GM19455 (cell line): ENCODE measurements at regions not wholly inside any gene's neighbourhood (a gene's known extent, or its start where the extent isn't known, plus 50 kb on each side); places are given as distances from the start of the nearest gene placed in this dataset.
A peak's percentile ranks its signal among the peaks of the same experiment; 100 is the strongest.

Experiments
- ATAC-seq: cut with Tn5 transposase; IDR thresholded peaks from one replicate; pipeline ENCODE4 v1.9.1; 2021; ENCODE audit not compliant: unreplicated experiment

DNA sequence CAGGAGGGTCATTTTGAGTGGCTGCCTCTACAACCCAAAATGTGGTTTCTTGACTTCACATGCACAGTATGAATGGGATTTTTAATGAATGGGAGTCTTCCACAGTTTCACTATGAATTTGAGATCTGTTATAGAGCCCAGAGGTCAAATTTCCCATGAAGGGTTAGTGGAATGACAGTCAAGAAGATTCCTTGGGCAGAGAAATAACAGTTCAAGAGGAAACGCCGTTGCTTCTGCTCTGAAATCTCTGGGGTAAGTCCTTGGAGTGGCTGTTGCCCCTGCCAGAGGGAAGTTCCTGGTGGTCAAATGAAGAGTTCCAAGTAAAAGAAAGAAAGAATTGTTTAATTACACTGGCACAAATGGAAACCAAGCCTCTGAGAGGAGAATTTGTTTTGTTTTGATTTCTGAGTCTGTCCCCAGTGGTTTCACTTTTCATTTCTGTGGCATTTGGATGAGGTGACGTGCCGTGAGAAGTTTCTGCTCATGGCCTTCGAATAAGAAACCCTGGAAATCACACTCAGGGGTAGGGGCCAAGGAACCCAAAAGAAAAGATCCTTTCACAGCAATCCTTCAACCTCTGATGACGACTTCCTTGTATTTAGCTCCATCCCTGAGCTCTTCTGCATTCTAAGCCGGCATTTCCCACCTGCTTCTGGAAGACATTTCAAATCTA is 77.5 kb upstream of the IL12A start:
- ATAC-seq: peak; percentile 91

DNA sequence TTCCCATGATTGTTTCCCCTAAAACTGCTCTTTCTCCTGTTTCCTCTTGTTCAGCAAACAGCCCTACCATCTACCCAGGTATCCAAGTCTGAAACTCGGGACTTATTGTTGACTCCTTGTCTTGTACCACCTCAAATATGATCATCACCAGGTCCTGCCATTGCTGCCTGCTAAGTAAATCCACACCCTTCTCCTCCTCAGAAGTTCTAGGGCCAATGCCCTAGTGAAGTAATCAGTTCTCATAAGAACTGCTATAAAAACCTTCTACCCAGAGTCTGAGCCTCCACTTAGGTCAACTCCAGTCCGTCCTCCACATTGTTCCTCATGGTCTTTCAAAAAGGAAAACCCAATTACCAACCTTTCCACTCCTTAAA is 77.0 kb upstream of the IL12A start:
- ATAC-seq: no peak

DNA sequence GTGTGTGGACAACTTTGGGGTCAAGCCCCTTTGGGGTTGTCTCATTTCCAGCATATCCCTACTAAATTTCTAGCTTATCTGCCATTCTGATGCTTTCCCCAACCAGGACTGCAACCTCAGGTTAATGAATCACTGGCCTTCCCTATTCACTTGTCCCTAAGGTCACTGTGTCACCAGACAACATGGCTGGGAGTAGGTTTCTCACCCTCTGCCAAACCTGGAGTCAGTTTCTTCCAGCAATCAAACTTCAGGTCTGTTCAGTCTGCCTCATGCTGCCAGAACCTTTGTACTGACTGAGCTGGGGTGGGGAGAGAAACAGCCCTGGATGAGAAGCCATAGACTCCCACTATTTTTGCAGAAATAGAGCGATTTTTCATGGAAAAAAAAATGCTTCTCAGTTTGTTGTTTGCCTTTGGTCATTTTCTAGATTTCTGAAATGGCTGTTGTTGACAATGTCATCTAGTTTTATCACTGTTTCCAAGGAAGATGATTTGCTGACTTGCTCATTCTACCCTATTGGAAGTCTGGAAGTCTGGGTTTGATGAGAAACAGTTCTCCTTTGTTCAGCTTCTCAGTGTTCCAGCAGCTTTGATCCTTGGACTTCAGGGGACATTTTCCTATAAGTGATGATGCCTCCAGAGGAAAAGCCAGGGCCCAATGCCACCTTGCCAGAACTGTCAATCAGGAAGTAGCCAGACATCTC is 74.8 kb upstream of the IL12A start:
- no peak for ATAC-seq

DNA sequence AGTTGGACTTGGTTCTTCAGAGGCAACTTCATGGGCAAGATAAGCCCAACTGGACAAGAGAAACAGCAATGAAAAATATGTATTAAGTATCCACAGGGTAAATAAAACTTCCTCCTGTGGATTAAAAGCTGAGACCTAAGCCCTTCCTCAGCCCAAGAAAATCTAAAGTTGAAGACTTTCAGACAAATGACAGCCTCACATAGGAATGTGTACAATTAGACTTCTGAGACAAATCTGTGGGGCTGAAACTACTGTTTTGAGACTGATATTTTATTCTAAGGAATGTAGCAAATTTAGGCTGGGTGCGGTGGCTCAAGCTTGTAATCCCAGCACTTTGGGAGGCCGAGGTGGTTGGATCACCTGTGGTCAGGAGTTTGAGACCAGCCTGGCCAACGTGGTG is 74.2 kb upstream of the IL12A start:
- ATAC-seq: no peak

DNA sequence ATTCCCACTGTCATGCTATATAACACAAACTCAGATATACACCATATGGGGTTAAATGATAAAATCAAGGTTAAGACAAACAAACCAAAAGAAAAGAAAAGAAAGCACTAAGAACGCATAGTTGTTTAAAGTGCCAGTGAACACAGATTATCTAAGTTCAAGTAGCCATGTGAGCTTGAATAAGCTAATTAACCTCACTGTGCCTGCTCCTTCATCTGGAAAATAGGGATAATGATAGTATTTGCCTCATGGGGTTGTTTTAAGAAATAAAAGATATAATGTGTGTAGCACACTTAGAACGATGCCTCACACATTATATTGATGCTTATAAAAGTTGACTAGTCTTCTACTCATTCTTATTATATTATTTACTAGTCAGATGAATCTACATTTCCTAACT is 72.6 kb upstream of the IL12A start:
- no peak for ATAC-seq

DNA sequence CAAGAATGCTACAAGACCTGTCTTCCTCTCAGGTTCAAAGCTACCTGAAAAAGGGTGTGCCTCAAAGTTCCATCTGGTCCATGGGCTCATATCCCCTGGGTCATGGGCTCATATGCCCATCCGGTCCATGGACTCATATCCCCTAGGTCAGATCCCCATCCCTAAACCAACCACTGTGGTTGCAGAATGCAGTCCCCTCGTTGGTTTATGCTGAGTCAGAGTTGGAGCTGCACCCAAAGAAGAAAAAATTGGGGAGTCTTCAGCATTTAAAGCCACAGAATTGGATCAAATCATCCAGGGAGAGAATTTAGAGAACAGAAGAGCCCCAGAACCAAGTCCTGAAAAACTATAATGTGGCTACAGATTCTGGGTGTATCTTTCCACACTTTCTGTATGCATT is 71.5 kb upstream of the IL12A start:
- ATAC-seq: no peak

DNA sequence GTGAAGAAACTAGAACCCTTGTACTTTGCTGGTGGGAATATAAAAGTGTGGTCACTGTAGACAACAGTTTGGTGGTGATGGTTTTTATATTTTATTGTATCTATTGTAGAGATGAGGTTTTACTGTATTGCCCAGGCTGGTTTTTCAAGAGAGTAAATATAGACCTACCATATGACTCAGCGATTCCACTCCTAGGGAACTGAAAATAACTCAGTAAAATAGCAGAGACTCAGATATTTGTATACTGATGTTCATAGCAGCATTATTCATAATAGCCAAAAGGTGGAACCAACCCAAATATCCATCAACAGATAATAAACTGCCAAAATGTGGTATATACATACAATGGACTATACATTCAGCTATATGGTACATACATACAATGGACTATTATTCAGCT is 68.8 kb upstream of the IL12A start:
- ATAC-seq: peak; percentile 78

DNA sequence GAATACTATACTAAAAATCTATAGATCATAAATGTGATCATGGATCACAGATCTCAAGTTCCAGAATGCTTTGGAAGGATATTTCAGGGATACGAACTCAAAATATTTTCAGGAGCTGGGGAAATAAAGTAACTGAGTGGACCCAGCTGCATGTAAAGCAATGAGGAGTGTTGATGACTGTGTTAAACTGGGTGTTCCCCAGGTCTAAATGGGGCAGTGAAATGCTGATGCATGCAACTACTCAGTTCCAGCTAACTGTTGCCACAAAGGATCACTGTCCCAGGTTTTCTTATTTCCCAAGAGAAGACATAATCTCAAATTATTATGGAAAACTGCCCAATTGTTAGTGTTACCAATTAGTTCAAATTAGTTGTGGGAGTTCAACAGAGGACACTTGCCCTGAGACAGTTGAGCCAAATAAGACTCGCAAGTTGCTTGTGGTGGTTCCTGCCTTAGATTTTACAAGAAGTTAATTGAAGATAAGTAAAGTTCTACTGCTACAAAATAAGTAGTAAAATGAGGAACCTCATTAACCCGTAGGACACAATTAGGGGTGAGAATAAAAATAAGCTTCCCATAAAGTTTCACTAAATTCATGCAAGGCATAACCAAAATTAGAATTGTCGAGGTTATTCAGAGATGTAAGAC is 66.3 kb upstream of the IL12A start:
- ATAC-seq: no peak

DNA sequence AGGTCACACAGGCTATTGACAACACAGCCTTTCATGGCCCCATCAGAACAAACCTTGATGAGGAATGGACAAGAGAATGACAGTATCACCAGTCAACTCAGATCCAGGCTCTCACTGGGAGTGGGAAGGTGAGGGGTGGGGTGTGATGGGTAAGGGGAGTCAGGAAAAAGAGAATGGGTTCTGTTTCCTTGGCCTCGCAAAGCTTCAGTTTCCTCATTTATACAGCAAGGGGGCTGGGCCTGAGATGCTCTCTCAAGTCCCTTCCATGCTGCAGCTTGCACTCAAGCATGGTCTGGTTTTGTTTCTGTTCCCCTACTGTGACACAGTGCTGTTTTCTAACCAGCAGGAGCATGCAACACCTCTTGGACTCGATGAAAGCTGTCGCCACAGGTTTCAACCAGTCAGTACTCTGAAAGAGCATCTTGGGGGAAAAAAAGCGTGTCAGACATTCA is 65.7 kb upstream of the IL12A start:
- peak; percentile 93 for ATAC-seq

DNA sequence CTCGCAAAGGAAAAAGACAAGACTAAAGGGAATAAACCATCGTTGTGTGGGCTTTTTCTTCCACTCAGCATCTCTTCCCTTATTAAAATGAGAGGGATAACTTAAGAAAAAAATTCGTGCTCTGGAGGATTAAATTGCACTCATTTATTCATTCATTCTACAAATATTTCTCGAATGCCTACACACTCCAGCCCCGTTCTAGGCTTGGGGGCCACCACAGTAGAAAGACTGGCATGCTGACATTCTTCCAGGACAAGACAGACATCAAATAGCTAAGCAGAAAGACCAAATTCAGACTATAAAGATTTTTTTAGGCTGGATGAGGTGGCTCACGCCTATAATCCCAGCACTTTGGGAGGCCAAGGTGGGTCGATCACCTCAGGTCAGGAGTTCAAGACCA is 65.3 kb upstream of the IL12A start:
- ATAC-seq: no peak

DNA sequence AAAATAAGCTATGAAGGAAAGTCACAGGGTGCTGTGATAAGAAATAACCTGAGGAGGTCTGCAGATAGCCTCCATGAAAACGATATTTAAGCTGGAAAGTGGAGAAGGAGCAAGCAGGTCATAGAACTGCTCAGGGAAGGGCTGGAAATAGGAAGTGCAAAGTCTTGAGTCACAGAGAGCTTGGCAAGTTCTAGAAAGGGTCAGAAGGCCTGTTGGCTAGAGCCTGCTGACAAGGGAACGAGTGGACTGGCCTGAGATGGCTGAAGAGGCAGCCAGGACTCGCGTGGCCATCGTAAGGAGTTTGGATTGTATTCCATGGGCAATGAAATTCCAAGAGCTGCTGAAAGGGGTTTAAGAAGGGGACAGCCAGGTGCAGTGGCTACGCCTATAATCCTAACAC is 64.7 kb upstream of the IL12A start:
- no peak for ATAC-seq

DNA sequence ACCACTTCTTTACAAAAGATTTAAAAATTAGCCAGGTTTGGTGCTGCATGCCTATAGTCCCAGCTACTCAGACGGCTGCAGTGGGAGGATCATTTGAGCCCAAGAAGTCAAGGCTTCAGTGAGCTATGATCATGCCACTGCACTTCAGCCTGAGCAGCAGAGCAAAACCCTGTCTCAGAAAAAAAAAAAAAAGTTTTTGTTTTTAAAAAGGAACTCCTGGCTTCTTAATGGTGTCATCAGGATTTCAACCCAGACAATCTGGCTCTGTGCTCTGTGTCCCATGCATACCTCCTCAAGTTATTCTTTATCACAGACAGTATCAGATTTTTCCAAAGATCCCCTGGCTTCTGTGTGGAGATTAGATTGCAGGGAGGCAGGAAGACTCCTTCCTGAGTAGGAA is 64.2 kb upstream of the IL12A start:
- no peak for ATAC-seq

DNA sequence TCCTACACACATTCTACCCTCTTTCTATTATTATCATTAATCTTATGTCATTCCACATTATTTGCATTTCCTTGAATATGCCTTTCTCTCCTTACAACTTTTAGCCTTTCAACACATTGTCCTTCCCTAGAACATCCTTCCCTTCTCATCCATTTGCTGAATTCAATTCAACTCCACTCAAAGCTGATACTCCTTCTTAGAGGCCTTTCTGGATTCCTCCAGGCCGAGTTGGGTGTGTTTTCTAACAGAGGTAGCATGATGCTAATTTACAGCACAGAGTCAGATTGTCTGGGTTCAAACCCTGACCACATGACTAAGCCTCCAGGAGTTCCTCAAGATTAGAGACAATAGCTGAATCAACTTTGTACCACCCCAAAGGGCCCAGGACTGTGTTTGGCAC is 63.4 kb upstream of the IL12A start:
- ATAC-seq: no peak

DNA sequence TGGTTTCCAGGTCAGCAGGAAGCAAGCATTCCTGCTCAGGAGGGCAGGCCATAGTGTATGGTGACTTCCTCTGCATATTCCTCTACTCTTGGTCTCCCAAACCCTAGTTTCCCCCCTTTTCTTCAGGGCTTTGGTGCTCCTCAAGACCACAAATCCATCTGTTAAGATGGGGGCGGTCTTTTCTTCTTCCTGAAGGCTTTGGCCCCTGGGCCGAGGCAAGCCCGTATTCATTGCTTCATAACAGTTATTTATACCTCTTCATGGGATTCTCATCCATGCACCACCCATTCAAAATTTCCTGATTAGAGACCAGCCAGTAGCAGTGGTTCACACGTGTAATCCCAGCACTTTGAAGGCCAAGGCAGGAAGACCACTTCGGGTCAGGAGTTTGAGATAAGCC is 62.1 kb upstream of the IL12A start:
- ATAC-seq: no peak

DNA sequence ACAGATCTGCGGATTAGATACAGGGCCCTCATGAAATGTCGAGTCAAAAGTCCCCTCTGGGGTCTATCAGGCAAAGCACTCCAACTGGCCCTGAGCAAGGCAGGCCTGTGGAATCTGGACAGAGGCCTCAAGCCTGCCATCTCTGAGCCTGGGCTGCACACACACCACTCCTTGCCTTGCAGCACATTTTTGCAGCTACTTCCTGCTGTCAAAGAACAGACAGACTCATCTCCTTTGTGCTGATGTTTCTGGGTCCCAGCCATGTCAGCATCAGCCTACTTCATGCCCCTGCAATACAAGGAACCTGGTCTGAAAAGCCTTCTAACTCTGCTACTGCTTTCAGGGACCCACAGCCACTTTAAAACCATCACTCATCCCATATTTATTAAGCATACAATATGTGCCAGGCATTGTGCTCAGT is 60.6 kb upstream of the IL12A start:
- no peak for ATAC-seq

DNA sequence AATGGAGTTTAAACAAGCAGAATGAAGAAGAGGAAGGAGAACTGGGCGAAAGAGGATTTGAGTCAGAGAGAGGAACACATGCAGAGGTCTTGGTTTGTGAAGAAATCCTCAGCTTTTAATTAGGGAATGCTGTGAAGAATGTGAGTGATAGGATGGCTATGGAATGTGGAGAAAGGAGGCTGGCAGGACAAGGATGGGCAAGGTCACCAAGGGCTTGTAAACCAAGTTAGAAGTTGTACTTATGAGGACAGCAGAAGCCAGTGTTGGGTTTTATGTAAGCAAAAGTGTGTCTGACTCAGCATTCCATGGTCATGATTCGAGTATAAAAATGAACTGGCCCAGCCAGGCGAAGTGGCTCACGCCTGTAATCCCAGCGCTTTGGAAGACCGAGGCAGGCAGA is 60.0 kb upstream of the IL12A start:
- no peak for ATAC-seq

DNA sequence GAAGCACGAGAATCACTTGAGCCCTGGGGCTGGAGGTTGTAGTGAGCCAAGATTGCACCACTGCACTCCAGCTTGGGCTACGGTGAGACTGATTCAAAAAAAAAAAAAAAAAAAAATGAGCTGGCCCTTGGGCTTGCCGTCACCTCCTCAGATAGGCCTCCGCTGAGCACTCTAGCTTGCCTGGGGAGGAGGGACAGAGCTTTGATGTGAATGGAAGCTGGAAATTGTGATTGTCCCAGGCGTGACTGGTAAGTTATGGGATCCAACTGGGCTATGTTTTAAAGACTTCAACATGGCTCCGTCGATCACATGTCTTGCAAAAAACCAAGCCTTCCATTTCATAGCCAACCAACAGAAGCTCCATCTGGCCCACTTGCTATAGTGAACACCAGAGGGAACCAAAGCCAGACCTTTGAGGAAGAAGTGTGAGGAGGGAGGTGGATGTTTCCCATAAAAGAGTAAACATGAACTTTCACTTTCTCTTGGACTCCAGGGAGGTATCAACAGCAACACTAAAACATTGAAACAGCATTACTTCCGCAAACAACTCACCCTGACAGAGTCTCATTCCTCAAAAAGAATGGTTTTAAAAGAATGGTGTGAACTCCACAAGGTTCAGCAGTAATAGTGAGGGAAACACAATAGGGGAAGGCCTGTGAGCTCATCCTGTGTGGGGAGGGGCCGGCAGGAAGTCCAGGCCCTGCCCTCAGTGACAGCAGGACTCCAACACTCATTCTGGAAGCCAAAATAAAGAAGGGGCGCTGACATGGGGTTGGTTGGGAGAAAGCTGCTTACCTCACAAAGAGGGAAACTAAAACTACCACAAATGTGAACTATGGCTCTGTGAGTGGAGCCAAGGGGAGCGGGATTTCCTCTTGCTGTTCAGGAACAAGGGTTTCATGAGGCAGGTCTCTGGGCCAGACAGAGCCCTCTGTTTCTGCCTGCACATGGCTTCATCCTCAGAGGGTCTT is 59.2 kb upstream of the IL12A start:
- ATAC-seq: no peak

DNA sequence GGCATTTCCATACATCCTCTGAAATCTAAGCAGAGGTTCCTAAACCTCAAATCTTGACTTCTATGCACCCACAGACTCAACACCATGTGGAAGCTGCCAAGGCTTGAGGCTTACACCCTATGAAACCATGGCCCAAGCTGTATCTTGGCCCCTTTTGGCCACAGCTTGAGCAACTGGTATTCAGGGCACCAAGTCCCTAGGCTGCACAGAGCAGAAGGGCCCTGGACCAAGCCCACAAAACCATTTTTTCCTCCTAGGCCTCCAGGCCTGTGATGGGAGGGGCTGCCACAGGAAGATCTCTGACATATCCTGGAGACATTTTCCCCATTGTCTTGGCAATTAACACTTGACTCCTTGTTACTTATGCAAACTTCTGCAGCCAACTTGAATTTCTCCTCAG is 54.4 kb upstream of the IL12A start:
- no peak for ATAC-seq

DNA sequence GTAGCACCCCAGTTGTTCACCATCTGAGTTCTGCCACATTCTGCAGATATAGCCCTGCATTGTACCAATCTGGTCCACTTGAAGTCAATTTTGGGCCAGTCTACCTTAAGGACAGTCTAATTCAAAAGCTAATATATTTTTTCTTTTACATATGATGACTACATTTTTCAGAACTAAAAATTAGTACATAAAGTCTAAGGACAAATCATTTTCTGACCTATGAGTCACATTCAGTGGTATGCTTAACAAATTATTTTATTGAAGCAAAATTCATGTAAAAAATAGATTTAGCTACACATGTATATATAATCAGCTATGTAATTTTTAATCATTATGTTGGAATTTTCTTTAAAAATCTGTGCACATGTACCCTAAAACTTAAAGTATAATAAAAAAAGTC is 52.1 kb upstream of the IL12A start:
- no peak for ATAC-seq

DNA sequence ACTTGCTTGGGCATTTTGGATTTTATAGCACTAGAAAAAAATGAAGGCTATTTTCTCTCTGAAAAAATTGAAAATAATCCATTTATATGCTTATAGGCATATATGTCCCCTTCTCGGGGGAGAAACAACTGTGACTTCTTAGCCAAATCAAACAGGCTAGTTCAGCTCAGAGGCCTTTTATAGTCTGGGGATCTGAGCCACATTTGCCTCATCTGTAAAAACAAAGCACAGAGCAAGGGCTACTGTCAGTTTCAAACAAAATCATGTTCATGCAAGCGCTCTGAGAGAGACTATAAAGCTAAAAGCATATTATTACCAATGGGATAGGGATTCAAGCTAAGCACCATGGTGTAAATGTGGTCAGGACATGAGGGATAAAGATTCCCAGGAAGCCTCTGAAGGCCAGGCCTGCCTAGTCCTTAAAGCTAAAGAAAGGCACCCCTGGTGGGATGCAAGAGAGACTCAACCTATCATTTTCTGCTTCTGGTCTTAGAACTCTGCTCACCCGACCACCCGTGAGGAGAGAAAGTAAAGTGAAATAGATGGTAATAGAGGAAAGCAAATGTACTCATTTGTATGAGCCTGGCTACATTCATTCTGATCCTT is 51.0 kb upstream of the IL12A start:
- no peak for ATAC-seq

DNA sequence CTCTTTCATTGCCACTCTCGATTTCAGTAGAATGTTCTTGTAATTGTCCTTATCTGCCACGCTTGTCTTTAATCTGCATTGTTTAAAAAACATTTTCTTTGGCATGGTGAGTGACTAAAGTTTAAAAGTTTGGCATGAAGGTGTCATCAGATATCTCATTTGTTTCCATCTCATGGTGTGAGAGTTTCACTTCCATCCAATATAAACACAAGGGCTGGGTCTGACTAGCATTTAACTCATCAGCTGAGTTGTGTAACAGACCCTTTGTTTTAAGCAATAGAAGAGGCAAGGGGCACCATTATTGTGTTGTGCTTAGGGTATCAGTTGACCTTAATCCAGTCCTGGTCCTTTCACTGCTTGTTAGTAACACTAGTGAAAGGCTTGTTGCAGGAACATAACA is 49.9 kb upstream of the IL12A start:
- no peak for ATAC-seq
